Islet precursor cell (in vitro differentiated cells): ENCODE measurements at regions not wholly inside any gene's neighbourhood (a gene's known extent, or its start where the extent isn't known, plus 50 kb on each side); places are given as distances from the start of the nearest gene placed in this dataset.

ENCODE experiments used
- DNase-seq: peaks from one replicate; pipeline ENCODE4 v3.0.0-alpha.2; 2018

- peak; percentile 13 for DNase-seq
Measured at GRCh38 chr1:117678246-117678977, 72.6 kb downstream of the TENT5C start.

- peak; percentile 4 for DNase-seq
Measured at GRCh38 chr1:117679299-117679698, 73.5 kb downstream of the TENT5C start.

GRCh38 chr1:117679868-117680267 lies 74.0 kb downstream of the TENT5C start:
- no peak for DNase-seq

- DNase-seq = no peak
Measured at GRCh38 chr1:117680316-117681002, 74.6 kb downstream of the TENT5C start.

- no peak for DNase-seq
Measured at GRCh38 chr1:117681093-117681900, 75.4 kb downstream of the TENT5C start.

GRCh38 chr1:117681901-117682250 lies 76.0 kb downstream of the TENT5C start:
- no peak for DNase-seq

- DNase-seq = no peak
Measured at GRCh38 chr1:117682372-117682771, 76.5 kb downstream of the TENT5C start.

- DNase-seq = peak; percentile 26
Measured at GRCh38 chr1:117683571-117684285, 77.9 kb downstream of the TENT5C start.

- peak; percentile 22 for DNase-seq
Measured at GRCh38 chr1:117685936-117686806, 80.3 kb downstream of the TENT5C start.

- DNase-seq = peak; percentile 84
Measured at GRCh38 chr1:117686907-117687306, 81.1 kb downstream of the TENT5C start.

- no peak for DNase-seq
Measured at GRCh38 chr1:117689997-117690625, 84.3 kb downstream of the TENT5C start.

- DNase-seq = no peak
Measured at GRCh38 chr1:117691942-117692341, 86.1 kb downstream of the TENT5C start.

- DNase-seq = no peak
Measured at GRCh38 chr1:117694543-117694942, 88.7 kb downstream of the TENT5C start.

GRCh38 chr1:117695796-117696490 lies 90.1 kb downstream of the TENT5C start:
- DNase-seq = peak; percentile 86

- no peak for DNase-seq
Measured at GRCh38 chr1:117696561-117696960, 90.7 kb downstream of the TENT5C start.

- DNase-seq = no peak
Measured at GRCh38 chr1:117697220-117697781, 91.5 kb downstream of the TENT5C start.

GRCh38 chr1:117698398-117699160 lies 92.7 kb downstream of the TENT5C start:
- no peak for DNase-seq

GRCh38 chr1:117699953-117700352 lies 94.1 kb downstream of the TENT5C start:
- DNase-seq = no peak

- no peak for DNase-seq
Measured at GRCh38 chr1:117702654-117703053, 96.8 kb downstream of the TENT5C start.

GRCh38 chr1:117707371-117707770 lies 101.5 kb downstream of the TENT5C start:
- DNase-seq = no peak
